ENCODE measurements at regions not wholly inside any gene's neighbourhood (a gene's known extent, or its start where the extent isn't known, plus 50 kb on each side); places are given as distances from the start of the nearest gene placed in this dataset.

DNA sequence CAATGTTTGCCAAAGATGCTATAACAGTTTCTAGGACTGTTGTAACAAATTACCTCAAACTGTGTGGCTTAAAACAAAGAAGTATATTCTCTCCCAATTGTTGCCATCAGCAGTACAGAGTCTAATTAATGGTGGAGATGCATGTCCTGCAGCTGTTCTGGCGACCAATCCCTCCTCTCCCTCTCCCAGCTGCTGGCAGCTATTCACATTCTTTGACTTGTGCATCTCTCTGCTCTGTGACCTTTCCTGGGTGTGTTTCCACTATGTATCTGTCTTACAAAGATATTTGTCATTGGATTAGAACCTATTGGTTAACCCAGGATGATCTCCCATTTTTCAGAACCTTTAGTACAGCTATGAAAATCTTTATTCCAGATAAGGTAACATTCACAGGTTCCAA is 561.7 kb upstream of the POM121L12 start (continued):
- TF ChIP-seq TCF12 (IDR thresholded peaks at IDR 0.05; ENCODE audit: low read depth, low read length): no peak
- TF ChIP-seq RNF2 (IDR thresholded peaks at IDR 0.05; ENCODE audit: borderline replicate concordance, low read depth, low read length, missing control alignments, poor library complexity, severe bottlenecking): no peak
- no peak for TF ChIP-seq SRF (IDR thresholded peaks at IDR 0.05; ENCODE audit: low read depth, low read length)
- TF ChIP-seq KDM5A (IDR thresholded peaks at IDR 0.05; ENCODE audit: low read length): no peak
- TF ChIP-seq SIRT6 (IDR thresholded peaks at IDR 0.05; ENCODE audit: low read length): no peak
- TF ChIP-seq TAF7 (optimal IDR thresholded peaks at IDR 0.05; ENCODE audit: borderline replicate concordance, low read depth, low read length): no peak
- no peak for TF ChIP-seq KDM4A (IDR thresholded peaks at IDR 0.05; ENCODE audit: low read depth, low read length, severe bottlenecking)
- no peak for TF ChIP-seq SIN3A (conservative IDR thresholded peaks at IDR 0.05 in 1 of 2, IDR thresholded peaks at IDR 0.05 in 1 of 2; ENCODE audit: low read depth in 1 of 2, low read length in 2 of 2)
- TF ChIP-seq TAF1 (IDR thresholded peaks at IDR 0.05; ENCODE audit: low read depth, low read length): no peak
- TF ChIP-seq CBX8 (IDR thresholded peaks at IDR 0.05; ENCODE audit: borderline replicate concordance, low read depth, low read length): no peak
- TF ChIP-seq POLR2A (IDR thresholded peaks at IDR 0.05; ENCODE audit: control extremely low read depth in 1 of 2, low read depth in 2 of 2, low read length in 2 of 2): no peak
- TF ChIP-seq CEBPB (IDR thresholded peaks at IDR 0.05; ENCODE audit: low read depth, low read length): no peak
- TF ChIP-seq JUN (IDR thresholded peaks at IDR 0.05; ENCODE audit: low read depth, low read length): no peak
- no peak for TF ChIP-seq RFX5 (IDR thresholded peaks at IDR 0.05; ENCODE audit: borderline replicate concordance, low read depth, low read length)
- TF ChIP-seq, protein P1, sequence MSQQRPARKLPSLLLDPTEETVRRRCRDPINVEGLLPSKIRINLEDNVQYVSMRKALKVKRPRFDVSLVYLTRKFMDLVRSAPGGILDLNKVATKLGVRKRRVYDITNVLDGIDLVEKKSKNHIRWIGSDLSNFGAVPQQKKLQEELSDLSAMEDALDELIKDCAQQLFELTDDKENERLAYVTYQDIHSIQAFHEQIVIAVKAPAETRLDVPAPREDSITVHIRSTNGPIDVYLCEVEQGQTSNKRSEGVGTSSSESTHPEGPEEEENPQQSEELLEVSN (IDR thresholded peaks at IDR 0.05): no peak
- no peak for TF ChIP-seq NANOG (IDR thresholded peaks at IDR 0.05; ENCODE audit: insufficient read depth, low read depth, low read length, poor library complexity, severe bottlenecking)
- no peak for TF ChIP-seq ZNF274 (IDR thresholded peaks at IDR 0.05; ENCODE audit: borderline replicate concordance, extremely low read depth, low read length)

Data from H1 (cell line).